Neuron (in vitro differentiated cells): ENCODE measurements at regions not wholly inside any gene's neighbourhood (a gene's known extent, or its start where the extent isn't known, plus 50 kb on each side); places are given as distances from the start of the nearest gene placed in this dataset.

ENCODE experiments used
- H2AFZ ChIP-seq: one replicate; pipeline ENCODE4 v1.6.1; 2013; ENCODE audit warnings: low read depth, mild to moderate bottlenecking, inconsistent platforms, low read length, moderate library complexity
- H3K27me3 ChIP-seq: one replicate; pipeline ENCODE4 v1.6.1; 2013; ENCODE audit warnings: low read length; ENCODE audit not compliant: insufficient read depth
- H3K36me3 ChIP-seq: one replicate; pipeline ENCODE4 v1.6.1; 2013; ENCODE audit warnings: low read length; ENCODE audit not compliant: insufficient read depth
- H3K4me1 ChIP-seq: one replicate; pipeline ENCODE4 v1.6.1; 2013; ENCODE audit warnings: low read length; ENCODE audit not compliant: insufficient read depth
- H3K4me3 ChIP-seq: 2 replicates; pipeline ENCODE4 v1.5.1; 2013; ENCODE audit warnings: mild to moderate bottlenecking, low read length, moderate library complexity
- H3K9me3 ChIP-seq: one replicate; pipeline ENCODE4 v1.6.1; 2013; ENCODE audit warnings: low read length

DNA sequence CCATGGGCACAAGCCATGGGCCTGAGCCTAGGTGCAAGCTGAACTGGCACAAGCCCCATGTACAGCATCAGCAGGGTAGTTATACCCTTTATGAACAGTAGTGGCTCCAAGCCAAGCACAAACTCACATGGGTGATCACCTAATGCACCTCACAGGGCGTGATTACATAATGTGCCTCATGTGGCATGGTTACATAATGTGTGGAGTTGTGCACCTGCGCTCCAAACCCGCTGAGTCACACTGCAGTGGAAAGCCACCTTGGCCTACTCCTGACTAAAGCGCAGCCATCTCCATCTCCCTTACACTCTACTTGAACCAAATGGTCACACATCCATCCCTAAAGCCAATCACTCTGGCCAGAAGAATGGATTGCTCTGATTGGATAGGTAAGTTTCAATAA is 279.7 kb downstream of the MBD2 start:
- no peaks in the 10 kb centered on the region for H3K4me1 ChIP-seq
- no peak overlapping the region for H3K4me3 ChIP-seq
- H3K27me3 ChIP-seq: no peaks in the 10 kb centered on the region
- H2AFZ ChIP-seq: no peak overlapping the region
- H3K9me3 ChIP-seq: peaks cover 5% of the 10 kb centered on the region
- H3K36me3 ChIP-seq: no peaks in the 10 kb centered on the region

DNA sequence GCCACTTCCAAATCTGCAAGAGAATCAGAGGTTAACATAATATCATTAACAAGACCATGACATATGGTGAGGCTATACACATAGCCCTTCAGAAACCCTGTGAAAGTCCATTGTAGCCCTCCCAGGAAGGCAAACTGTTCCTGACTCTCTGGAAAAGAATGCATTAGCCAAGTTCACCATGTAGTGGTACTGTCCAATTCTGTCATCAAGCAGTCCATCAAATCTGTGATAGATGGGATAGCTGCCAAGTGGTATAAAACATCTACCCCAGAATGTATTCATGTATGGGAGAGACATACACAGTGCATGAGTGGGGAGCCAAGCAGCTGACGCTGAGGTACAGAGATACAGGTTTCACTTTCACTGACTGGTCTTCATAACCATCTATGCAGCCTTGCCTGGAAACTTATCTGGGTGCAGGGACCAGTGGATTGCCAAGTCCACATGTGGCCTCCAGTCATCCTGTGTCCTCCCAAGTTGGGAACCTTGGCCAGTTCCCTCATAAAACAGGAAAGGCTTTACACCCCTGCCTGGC is 281.1 kb downstream of the MBD2 start:
- Histone ChIP-seq H3K27me3 (no peaks in the 10 kb centered on the region), H3K9me3 (peaks cover 5% of the 10 kb centered on the region), H3K4me3 (no peak overlapping the region), H3K4me1 (no peaks in the 10 kb centered on the region), H3K36me3 (no peaks in the 10 kb centered on the region), H2AFZ (no peak overlapping the region)

- H3K36me3 ChIP-seq: no peaks in the 10 kb centered on the region
- H3K4me1 ChIP-seq: no peaks in the 10 kb centered on the region
These were observed 282.7 kb downstream of the MBD2 start for GRCh38 chr18:53941601-53942338.

GRCh38 chr18:53937037-53937436 is 287.4 kb downstream of the MBD2 start:
- Histone ChIP-seq H3K36me3 (no peaks in the 10 kb centered on the region), H2AFZ (no peak overlapping the region), H3K9me3 (no peaks in the 10 kb centered on the region), H3K4me1 (no peaks in the 10 kb centered on the region), H3K4me3 (no peak overlapping the region), H3K27me3 (no peaks in the 10 kb centered on the region)

More at GRCh38 chr18:53941601-53942338, 282.7 kb downstream of the MBD2 start:
- H3K9me3 ChIP-seq: peaks cover 5% of the 10 kb centered on the region
- no peak overlapping the region for H2AFZ ChIP-seq
- H3K27me3 ChIP-seq: no peaks in the 10 kb centered on the region
- H3K4me3 ChIP-seq: no peak overlapping the region

GRCh38 chr18:53935803-53936202 is 288.7 kb downstream of the MBD2 start:
- Histone ChIP-seq H2AFZ (no peak overlapping the region), H3K27me3 (no peaks in the 10 kb centered on the region), H3K4me3 (no peak overlapping the region), H3K9me3 (no peaks in the 10 kb centered on the region), H3K36me3 (no peaks in the 10 kb centered on the region), H3K4me1 (no peaks in the 10 kb centered on the region)

GRCh38 chr18:53935399-53935798 is 289.1 kb downstream of the MBD2 start:
- H2AFZ ChIP-seq: no peak overlapping the region
- no peaks in the 10 kb centered on the region for H3K9me3 ChIP-seq
- H3K4me1 ChIP-seq: no peaks in the 10 kb centered on the region
- no peaks in the 10 kb centered on the region for H3K27me3 ChIP-seq
- H3K4me3 ChIP-seq: no peak overlapping the region
- H3K36me3 ChIP-seq: no peaks in the 10 kb centered on the region

DNA sequence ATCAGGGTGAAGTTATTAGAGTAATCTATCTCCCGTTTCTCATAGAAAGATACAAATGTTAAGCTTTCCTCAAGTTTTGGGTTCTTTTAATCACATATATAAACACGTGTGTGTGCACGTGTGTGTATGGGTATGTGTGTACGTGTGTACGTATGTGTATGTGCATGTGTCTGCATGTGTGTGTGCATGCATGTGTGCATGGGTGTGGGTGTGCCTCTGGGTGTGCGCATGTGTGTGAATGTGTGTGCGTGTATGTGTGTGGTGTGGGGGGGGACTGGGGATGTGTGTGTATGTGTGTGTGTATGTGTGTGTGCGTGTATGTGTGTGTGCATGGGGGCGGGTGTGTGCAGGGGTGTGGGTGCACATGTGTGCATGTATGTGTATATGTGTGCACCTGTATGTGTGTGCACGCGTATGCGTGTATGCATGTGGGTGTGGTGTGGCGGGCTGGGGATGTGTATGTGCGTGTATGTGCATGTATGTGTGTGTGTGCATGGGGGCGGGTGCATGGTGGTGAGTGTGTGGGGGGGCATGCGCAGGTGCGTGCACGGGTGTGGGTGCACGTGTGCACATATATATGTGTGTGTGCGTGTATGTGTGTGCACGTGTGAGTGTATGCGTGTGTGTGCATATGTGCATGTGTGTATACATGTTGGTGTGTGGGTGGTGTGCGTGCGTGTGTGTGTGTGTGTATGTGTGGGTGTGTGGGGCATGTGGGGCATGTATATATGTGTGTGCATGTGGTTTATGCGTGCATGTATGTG is 304.0 kb downstream of the MBD2 start:
- Histone ChIP-seq H3K4me1 (no peaks in the 10 kb centered on the region), H3K36me3 (no peaks in the 10 kb centered on the region), H2AFZ (no peak overlapping the region), H3K27me3 (no peaks in the 10 kb centered on the region), H3K4me3 (no peak overlapping the region), H3K9me3 (no peaks in the 10 kb centered on the region)

GRCh38 chr18:53918091-53918490 is 306.4 kb downstream of the MBD2 start:
- H3K36me3 ChIP-seq: no peaks in the 10 kb centered on the region
- H2AFZ ChIP-seq: no peak overlapping the region
- H3K4me1 ChIP-seq: no peaks in the 10 kb centered on the region
- H3K4me3 ChIP-seq: no peak overlapping the region
- H3K9me3 ChIP-seq: no peaks in the 10 kb centered on the region
- no peaks in the 10 kb centered on the region for H3K27me3 ChIP-seq

- Histone ChIP-seq H3K27me3 (no peaks in the 10 kb centered on the region), H3K4me3 (no peak overlapping the region), H3K4me1 (peaks cover 3% of the 10 kb centered on the region), H3K36me3 (no peaks in the 10 kb centered on the region), H3K9me3 (no peaks in the 10 kb centered on the region), H2AFZ (no peak overlapping the region)
These were observed 313.3 kb downstream of the MBD2 start for GRCh38 chr18:53911200-53911599.

DNA sequence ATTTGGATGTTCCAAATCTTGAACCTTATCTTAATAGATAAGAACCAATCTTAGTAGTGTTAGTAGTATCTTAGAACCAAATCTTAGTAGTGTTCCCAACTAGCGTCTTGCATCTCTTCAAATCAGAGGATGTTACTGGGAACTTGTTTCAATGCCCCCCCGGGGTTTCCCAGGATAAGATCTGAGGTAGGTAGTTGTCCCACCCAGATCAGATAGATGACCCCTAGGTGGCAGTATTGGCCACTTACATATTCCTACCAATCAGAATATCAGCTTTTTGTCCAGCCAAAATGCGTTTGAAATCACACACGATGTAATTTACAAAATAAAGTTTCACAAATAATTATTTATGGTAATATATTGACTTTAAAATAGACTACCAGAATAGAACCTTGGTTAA is 314.8 kb downstream of the MBD2 start:
- Histone ChIP-seq H3K4me3 (no peak overlapping the region), H3K4me1 (peaks cover 3% of the 10 kb centered on the region), H3K9me3 (no peaks in the 10 kb centered on the region), H3K27me3 (no peaks in the 10 kb centered on the region), H3K36me3 (no peaks in the 10 kb centered on the region), H2AFZ (no peak overlapping the region)

- Histone ChIP-seq H3K36me3 (no peaks in the 10 kb centered on the region), H3K4me3 (no peak overlapping the region), H2AFZ (no peak overlapping the region), H3K4me1 (peaks cover 3% of the 10 kb centered on the region), H3K27me3 (no peaks in the 10 kb centered on the region), H3K9me3 (no peaks in the 10 kb centered on the region)
These were observed 316.5 kb downstream of the MBD2 start for GRCh38 chr18:53907921-53908320.

- Histone ChIP-seq H3K36me3 (no peaks in the 10 kb centered on the region), H3K27me3 (no peaks in the 10 kb centered on the region), H3K9me3 (no peaks in the 10 kb centered on the region), H3K4me1 (peaks cover 3% of the 10 kb centered on the region), H2AFZ (no peak overlapping the region), H3K4me3 (no peak overlapping the region)
These were observed 317.8 kb downstream of the MBD2 start for GRCh38 chr18:53906681-53907080.

- Histone ChIP-seq H3K4me3 (no peak overlapping the region), H3K36me3 (no peaks in the 10 kb centered on the region)
These were observed 329.6 kb downstream of the MBD2 start for GRCh38 chr18:53894675-53895442.

More at GRCh38 chr18:53894675-53895442, 329.6 kb downstream of the MBD2 start:
- Histone ChIP-seq H2AFZ (no peak overlapping the region), H3K4me1 (no peaks in the 10 kb centered on the region), H3K9me3 (no peaks in the 10 kb centered on the region), H3K27me3 (no peaks in the 10 kb centered on the region)
